Right cardiac atrium (tissue), 5 donors: ENCODE measurements at regions not wholly inside any gene's neighbourhood (a gene's known extent, or its start where the extent isn't known, plus 50 kb on each side); places are given as distances from the start of the nearest gene placed in this dataset.

ENCODE experiments used
- ATAC-seq, 2 donors: fragments of 200-7000 bp; cut with Tn5 transposase; one replicate each; pipeline versions ENCODE4 v1.8.0 to v1.9.1; 2020; ENCODE audit warnings: moderate library complexity in 2 of 2, mild to moderate bottlenecking in 1 of 2
- DNase-seq, 3 donors: peaks; one replicate each; pipeline ENCODE4 v3.0.0-alpha.2; 2020
- H3K27ac ChIP-seq: one replicate; pipeline ENCODE4 v1.5.1; 2013; ENCODE audit warnings: mild to moderate bottlenecking, low read length, control low read depth, moderate library complexity
- H3K27me3 ChIP-seq: one replicate; pipeline ENCODE4 v1.6.1; 2013; ENCODE audit not compliant: control insufficient read depth, insufficient read depth
- H3K4me1 ChIP-seq: one replicate; pipeline ENCODE4 v1.6.1; 2013; ENCODE audit warnings: low read length; ENCODE audit not compliant: control insufficient read depth, insufficient read depth
- H3K4me3 ChIP-seq: one replicate; pipeline ENCODE4 v1.5.1; 2013; ENCODE audit warnings: low read length, control low read depth
- H3K9me3 ChIP-seq: one replicate; pipeline ENCODE4 v1.6.1; 2013; ENCODE audit warnings: low read length; ENCODE audit not compliant: control insufficient read depth
- WGBS: extraction: QIAGEN DNeasy Blood & Tissue Kit; methylation state at CpG from one replicate; pipeline ENCODE4 v1.1.7; 2013; 5-methylcytosine and 5-hydroxymethylcytosine counted together
- intact Hi-C, 4 donors: fragments of 100-400 bp; cut with DNase I; formaldehyde crosslinking; loops; one replicate each; pipeline versions ENCODE4 v1.11.0 to v1.14.0; 2022 to 2023
- donor health status: healthy with polysubstance abuse.
- donor health status: DM: no; HTN: yes; CAD: no.
- donor health status: DM: no; HTN: no; CAD: no.
- donor health status: DM: no; HTN: yes; CAD: no; lungs with severe emphysema.
- donor health status: DM: yes; HTN: yes; CAD: no.

GRCh38 chr2:128395196-128395595 lies 76.5 kb upstream of the HS6ST1 start:
- WGBS = 91% methylated on average over 10 of the region's 10 CpGs
- Histone ChIP-seq H3K27ac (no peak overlapping the region), H3K4me3 (no peak overlapping the region), H3K9me3 (no peaks in the 10 kb centered on the region), H3K4me1 (no peaks in the 10 kb centered on the region), H3K27me3 (no peaks in the 10 kb centered on the region)
- DNase-seq = no peak
- no peak for ATAC-seq
- intact Hi-C loops = no loop called here

DNA sequence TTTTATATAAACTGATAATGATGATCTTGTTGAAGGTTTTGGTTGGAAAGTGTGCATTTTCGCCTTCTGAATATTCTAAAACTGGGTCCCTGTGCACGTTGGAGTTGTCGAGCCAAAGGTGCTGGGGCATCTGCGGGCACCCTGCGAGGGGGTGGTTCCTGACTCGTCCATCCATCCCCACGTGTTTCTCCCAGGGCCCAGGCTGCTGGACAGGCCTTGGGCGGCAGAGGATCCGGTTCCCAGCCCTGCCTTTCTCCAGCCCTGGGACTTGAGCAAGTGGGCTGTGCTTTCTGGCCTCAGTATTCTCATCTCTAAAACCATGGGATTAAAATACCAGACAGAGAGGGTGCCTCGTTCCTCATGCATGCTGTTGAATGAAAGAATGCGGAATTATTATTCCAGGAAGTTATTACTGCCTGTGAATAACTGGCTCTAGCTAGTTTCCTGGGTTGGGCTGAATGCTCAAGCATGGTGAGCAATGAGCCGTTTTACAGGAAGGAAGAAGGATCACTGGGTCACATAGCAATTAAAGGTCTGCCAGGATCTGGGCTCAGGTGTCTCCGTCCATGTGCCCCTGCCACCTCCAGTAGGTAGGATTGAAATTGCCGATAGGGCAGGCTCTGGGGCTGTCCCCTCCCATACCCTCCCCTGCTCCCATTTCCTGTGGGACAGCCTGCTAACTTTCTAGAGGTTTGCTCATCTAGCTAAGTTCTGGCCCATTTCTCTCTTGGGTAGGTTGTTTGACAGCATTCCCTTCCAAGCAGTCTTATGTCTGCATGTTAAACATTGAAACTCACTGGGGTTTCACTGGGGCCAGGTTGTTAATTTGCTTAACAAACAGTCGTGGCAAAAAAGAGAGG lies 77.2 kb upstream of the HS6ST1 start:
- 73% methylated on average over 15 of the region's 15 CpGs for WGBS

GRCh38 chr2:128396500-128396891 lies 77.8 kb upstream of the HS6ST1 start:
- no peaks in the 10 kb centered on the region for H3K27me3 ChIP-seq
- H3K27ac ChIP-seq = no peak overlapping the region
- DNase-seq = no peak
- intact Hi-C loops = no loop called here
- H3K4me1 ChIP-seq = no peaks in the 10 kb centered on the region
- no peak overlapping the region for H3K4me3 ChIP-seq
- no peak for ATAC-seq
- H3K9me3 ChIP-seq = no peaks in the 10 kb centered on the region
- 75% methylated on average over 7 of the region's 7 CpGs for WGBS

More for the DNA sequence above, 77.2 kb upstream of the HS6ST1 start:
- no peak for DNase-seq
- Histone ChIP-seq H3K27me3 (no peaks in the 10 kb centered on the region), H3K9me3 (no peaks in the 10 kb centered on the region), H3K4me1 (no peaks in the 10 kb centered on the region), H3K27ac (no peak overlapping the region), H3K4me3 (no peak overlapping the region)
- intact Hi-C loops = no loop called here
- ATAC-seq = no peak

- no peaks in the 10 kb centered on the region for H3K9me3 ChIP-seq
- H3K4me1 ChIP-seq = no peaks in the 10 kb centered on the region
- intact Hi-C loops = no loop called here
- 80% methylated on average over 2 of the region's 2 CpGs for WGBS
- ATAC-seq = no peak
- H3K27me3 ChIP-seq = no peaks in the 10 kb centered on the region
- no peak overlapping the region for H3K27ac ChIP-seq
- no peak overlapping the region for H3K4me3 ChIP-seq
- no peak for DNase-seq
Measured at GRCh38 chr2:128396946-128397345, 78.3 kb upstream of the HS6ST1 start.

GRCh38 chr2:128399256-128399655 lies 80.6 kb upstream of the HS6ST1 start:
- H3K9me3 ChIP-seq = no peaks in the 10 kb centered on the region
- intact Hi-C loops = no loop called here
- DNase-seq (no peak), ATAC-seq (no peak)
- no peaks in the 10 kb centered on the region for H3K4me1 ChIP-seq
- no peaks in the 10 kb centered on the region for H3K27me3 ChIP-seq
- no peak overlapping the region for H3K27ac ChIP-seq
- WGBS = 86% methylated on average over 2 of the region's 2 CpGs
- H3K4me3 ChIP-seq = no peak overlapping the region

- H3K4me3 ChIP-seq = no peak overlapping the region
- no peak for ATAC-seq
- no peak overlapping the region for H3K27ac ChIP-seq
- H3K27me3 ChIP-seq = no peaks in the 10 kb centered on the region
- 54% methylated on average over 5 of the region's 5 CpGs for WGBS
- no peak for DNase-seq
- intact Hi-C loops = no loop called here
- H3K4me1 ChIP-seq = no peaks in the 10 kb centered on the region
- H3K9me3 ChIP-seq = no peaks in the 10 kb centered on the region
Measured at GRCh38 chr2:128399690-128400291, 81.1 kb upstream of the HS6ST1 start.

DNA sequence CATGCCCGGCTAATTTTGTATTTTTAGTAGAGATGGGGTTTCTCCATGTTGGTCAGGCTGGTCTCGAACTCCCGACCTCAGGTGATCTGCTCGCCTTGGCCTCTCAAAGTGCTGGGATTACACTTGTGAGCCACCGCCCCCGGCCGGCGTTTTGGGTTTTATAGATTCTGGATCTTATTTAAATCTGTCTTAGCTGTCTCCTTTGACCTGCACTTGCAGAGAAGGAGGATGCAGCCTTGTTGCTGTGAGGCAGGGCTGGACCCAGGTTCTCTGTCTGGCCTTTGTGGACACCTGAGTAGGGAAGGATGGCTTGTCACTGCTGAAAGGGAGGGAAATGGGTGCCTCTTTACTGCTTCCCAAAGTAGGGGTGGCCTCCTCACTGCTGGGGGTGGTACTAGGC lies 83.0 kb upstream of the HS6ST1 start:
- DNase-seq (no peak), ATAC-seq (no peak)
- 94% methylated on average over 8 of the region's 8 CpGs for WGBS
- intact Hi-C loops = no loop called here
- H3K27ac ChIP-seq = no peak overlapping the region
- H3K9me3 ChIP-seq = no peaks in the 10 kb centered on the region
- no peaks in the 10 kb centered on the region for H3K4me1 ChIP-seq
- no peaks in the 10 kb centered on the region for H3K27me3 ChIP-seq
- H3K4me3 ChIP-seq = no peak overlapping the region

- no peaks in the 10 kb centered on the region for H3K9me3 ChIP-seq
- no peaks in the 10 kb centered on the region for H3K4me1 ChIP-seq
- intact Hi-C loops = no loop called here
Measured at GRCh38 chr2:128402911-128403670, 84.4 kb upstream of the HS6ST1 start.

GRCh38 chr2:128403814-128404708 lies 85.4 kb upstream of the HS6ST1 start:
- intact Hi-C loops = no loop called here
- H3K4me1 ChIP-seq = no peaks in the 10 kb centered on the region
- ATAC-seq (no peak), DNase-seq (no peak)
- 90% methylated on average over 5 of the region's 5 CpGs for WGBS
- H3K9me3 ChIP-seq = no peaks in the 10 kb centered on the region
- H3K4me3 ChIP-seq = no peak overlapping the region
- no peaks in the 10 kb centered on the region for H3K27me3 ChIP-seq
- no peak overlapping the region for H3K27ac ChIP-seq

More at GRCh38 chr2:128402911-128403670, 84.4 kb upstream of the HS6ST1 start:
- 91% methylated on average over 13 of the region's 13 CpGs for WGBS
- DNase-seq (no peak), ATAC-seq (no peak)
- H3K4me3 ChIP-seq = no peak overlapping the region
- no peaks in the 10 kb centered on the region for H3K27me3 ChIP-seq
- no peak overlapping the region for H3K27ac ChIP-seq

GRCh38 chr2:128404709-128405466 lies 86.2 kb upstream of the HS6ST1 start:
- WGBS = 73% methylated on average over 11 of the region's 11 CpGs
- no peak for ATAC-seq
- no peak for DNase-seq
- no peaks in the 10 kb centered on the region for H3K9me3 ChIP-seq
- no peaks in the 10 kb centered on the region for H3K4me1 ChIP-seq
- no peak overlapping the region for H3K27ac ChIP-seq
- no peak overlapping the region for H3K4me3 ChIP-seq
- no peaks in the 10 kb centered on the region for H3K27me3 ChIP-seq
- intact Hi-C loops = no loop called here
